Nephron (organoid): ENCODE measurements at regions not wholly inside any gene's neighbourhood (a gene's known extent, or its start where the extent isn't known, plus 50 kb on each side); places are given as distances from the start of the nearest gene placed in this dataset.

Experiments used
- H3K27ac Mint-ChIP-seq, 3 experiments: 2 replicates each; pipeline ENCODE4 v1.8.0; 2020; ENCODE audit warnings: mixed read lengths in 3 of 3, mild to moderate bottlenecking in 2 of 3, moderate library complexity in 1 of 3
- H3K27me3 Mint-ChIP-seq: 2 replicates; pipeline ENCODE4 v1.8.0; 2021; ENCODE audit warnings: low read depth, mild to moderate bottlenecking, moderate library complexity, mixed read lengths
- H3K36me3 Mint-ChIP-seq: 2 replicates; pipeline ENCODE4 v1.8.0; 2020; ENCODE audit warnings: low read depth, mixed read lengths
- H3K4me1 Mint-ChIP-seq: 2 replicates; pipeline ENCODE4 v1.8.0; 2020; ENCODE audit warnings: mixed read lengths
- H3K4me3 Mint-ChIP-seq, 3 experiments: 2 replicates each; pipeline ENCODE4 v1.8.0; 2020; ENCODE audit warnings: mild to moderate bottlenecking in 3 of 3, mixed read lengths in 3 of 3, moderate library complexity in 2 of 3
- H3K9me3 Mint-ChIP-seq: 2 replicates; pipeline ENCODE4 v1.8.0; 2020; ENCODE audit warnings: mixed read lengths
- CTCF ChIP-seq, 3 experiments: fragments of 200-600 bp; sonication (generic); IDR thresholded peaks; one replicate each; pipeline ENCODE4 v1.5.0; 2021; ENCODE audit warnings: antibody characterized with exemption in 3 of 3; ENCODE audit not compliant: unreplicated experiment in 3 of 3

- Mint-ChIP-seq H3K4me1 (no peaks in the 10 kb centered on the region), H3K36me3 (no peaks in the 10 kb centered on the region), H3K9me3 (no peaks in the 10 kb centered on the region), H3K27ac (no peak overlapping the region), H3K4me3 (no peak overlapping the region), H3K27me3 (peaks cover 24% of the 10 kb centered on the region)
- TF ChIP-seq CTCF (IDR thresholded peaks at IDR 0.05; ENCODE audit: unreplicated experiment in 3 of 3): no peak
Measured at GRCh38 chr3:186458306-186459107, 85.7 kb downstream of the CRYGS start.

GRCh38 chr3:186457236-186457635 is 86.9 kb downstream of the CRYGS start:
- TF ChIP-seq CTCF (IDR thresholded peaks at IDR 0.05; ENCODE audit: unreplicated experiment in 3 of 3): no peak
- Mint-ChIP-seq H3K4me1 (no peaks in the 10 kb centered on the region), H3K27ac (no peak overlapping the region)

GRCh38 chr3:186456731-186457191 is 87.4 kb downstream of the CRYGS start:
- H3K4me1 Mint-ChIP-seq: no peaks in the 10 kb centered on the region
- peaks cover 19% of the 10 kb centered on the region for H3K27me3 Mint-ChIP-seq
- H3K9me3 Mint-ChIP-seq: no peaks in the 10 kb centered on the region
- H3K27ac Mint-ChIP-seq: no peak overlapping the region
- H3K4me3 Mint-ChIP-seq: no peak overlapping the region
- no peak for TF ChIP-seq CTCF (IDR thresholded peaks at IDR 0.05; ENCODE audit: unreplicated experiment in 3 of 3)
- H3K36me3 Mint-ChIP-seq: no peaks in the 10 kb centered on the region

More at GRCh38 chr3:186457236-186457635, 86.9 kb downstream of the CRYGS start:
- Mint-ChIP-seq H3K27me3 (peaks cover 22% of the 10 kb centered on the region), H3K4me3 (no peak overlapping the region), H3K36me3 (no peaks in the 10 kb centered on the region), H3K9me3 (no peaks in the 10 kb centered on the region)

- no peak overlapping the region for H3K27ac Mint-ChIP-seq
- H3K36me3 Mint-ChIP-seq: no peaks in the 10 kb centered on the region
- no peak overlapping the region for H3K4me3 Mint-ChIP-seq
- no peaks in the 10 kb centered on the region for H3K9me3 Mint-ChIP-seq
- peaks cover 16% of the 10 kb centered on the region for H3K27me3 Mint-ChIP-seq
- H3K4me1 Mint-ChIP-seq: no peaks in the 10 kb centered on the region
- TF ChIP-seq CTCF (IDR thresholded peaks at IDR 0.05; ENCODE audit: unreplicated experiment in 3 of 3): no peak
Measured at GRCh38 chr3:186454881-186455703, 89.1 kb downstream of the CRYGS start.

GRCh38 chr3:186453531-186453930 is 90.6 kb downstream of the CRYGS start:
- peaks cover 7% of the 10 kb centered on the region for H3K27me3 Mint-ChIP-seq
- no peak overlapping the region for H3K27ac Mint-ChIP-seq
- no peak overlapping the region for H3K4me3 Mint-ChIP-seq
- H3K36me3 Mint-ChIP-seq: no peaks in the 10 kb centered on the region
- H3K9me3 Mint-ChIP-seq: no peaks in the 10 kb centered on the region
- TF ChIP-seq CTCF (IDR thresholded peaks at IDR 0.05; ENCODE audit: unreplicated experiment in 3 of 3): no peak
- H3K4me1 Mint-ChIP-seq: no peaks in the 10 kb centered on the region
